ENCODE measurements at regions not wholly inside any gene's neighbourhood (a gene's known extent, or its start where the extent isn't known, plus 50 kb on each side); places are given as distances from the start of the nearest gene placed in this dataset.
"Not testable (repeated sequence)": the region's sequence is repeated elsewhere in the genome, so short reads cannot be mapped to it uniquely, and the experiment has no call there.

GRCh38 chr6:84596488-84596887 is 167.9 kb downstream of the TBX18 start:
- H3K4me3 ChIP-seq (ENCODE audit: low read depth, low read length) = no peak overlapping the region
- TF ChIP-seq, protein P1, sequence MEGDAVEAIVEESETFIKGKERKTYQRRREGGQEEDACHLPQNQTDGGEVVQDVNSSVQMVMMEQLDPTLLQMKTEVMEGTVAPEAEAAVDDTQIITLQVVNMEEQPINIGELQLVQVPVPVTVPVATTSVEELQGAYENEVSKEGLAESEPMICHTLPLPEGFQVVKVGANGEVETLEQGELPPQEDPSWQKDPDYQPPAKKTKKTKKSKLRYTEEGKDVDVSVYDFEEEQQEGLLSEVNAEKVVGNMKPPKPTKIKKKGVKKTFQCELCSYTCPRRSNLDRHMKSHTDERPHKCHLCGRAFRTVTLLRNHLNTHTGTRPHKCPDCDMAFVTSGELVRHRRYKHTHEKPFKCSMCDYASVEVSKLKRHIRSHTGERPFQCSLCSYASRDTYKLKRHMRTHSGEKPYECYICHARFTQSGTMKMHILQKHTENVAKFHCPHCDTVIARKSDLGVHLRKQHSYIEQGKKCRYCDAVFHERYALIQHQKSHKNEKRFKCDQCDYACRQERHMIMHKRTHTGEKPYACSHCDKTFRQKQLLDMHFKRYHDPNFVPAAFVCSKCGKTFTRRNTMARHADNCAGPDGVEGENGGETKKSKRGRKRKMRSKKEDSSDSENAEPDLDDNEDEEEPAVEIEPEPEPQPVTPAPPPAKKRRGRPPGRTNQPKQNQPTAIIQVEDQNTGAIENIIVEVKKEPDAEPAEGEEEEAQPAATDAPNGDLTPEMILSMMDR (IDR thresholded peaks at IDR 0.05; ENCODE audit: borderline replicate concordance, insufficient read depth, low read depth, low read length) = no peak

DNA sequence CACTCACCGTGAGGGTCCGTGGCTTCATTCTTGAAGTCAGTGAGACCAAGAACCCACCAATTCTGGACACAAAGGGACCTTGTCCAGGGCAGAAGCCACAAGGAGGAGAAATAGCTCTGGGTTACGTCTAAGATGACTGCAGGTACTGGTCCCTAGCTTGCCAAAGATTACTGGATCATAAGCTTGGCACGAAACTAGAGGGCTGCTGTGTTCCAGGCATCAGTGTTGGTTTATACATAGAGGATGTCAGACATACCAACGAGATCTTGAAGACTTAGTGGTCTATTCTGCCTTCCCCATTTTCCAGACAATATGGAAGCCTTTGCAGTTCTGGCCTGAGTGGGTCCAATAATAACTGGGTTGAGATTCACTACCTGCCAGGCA is 175.7 kb downstream of the TBX18 start:
- TF ChIP-seq, protein P1 (IDR thresholded peaks at IDR 0.05; ENCODE audit: borderline replicate concordance, insufficient read depth, low read depth, low read length) = no peak
- H3K4me3 ChIP-seq (ENCODE audit: low read depth, low read length) = no peak overlapping the region

DNA sequence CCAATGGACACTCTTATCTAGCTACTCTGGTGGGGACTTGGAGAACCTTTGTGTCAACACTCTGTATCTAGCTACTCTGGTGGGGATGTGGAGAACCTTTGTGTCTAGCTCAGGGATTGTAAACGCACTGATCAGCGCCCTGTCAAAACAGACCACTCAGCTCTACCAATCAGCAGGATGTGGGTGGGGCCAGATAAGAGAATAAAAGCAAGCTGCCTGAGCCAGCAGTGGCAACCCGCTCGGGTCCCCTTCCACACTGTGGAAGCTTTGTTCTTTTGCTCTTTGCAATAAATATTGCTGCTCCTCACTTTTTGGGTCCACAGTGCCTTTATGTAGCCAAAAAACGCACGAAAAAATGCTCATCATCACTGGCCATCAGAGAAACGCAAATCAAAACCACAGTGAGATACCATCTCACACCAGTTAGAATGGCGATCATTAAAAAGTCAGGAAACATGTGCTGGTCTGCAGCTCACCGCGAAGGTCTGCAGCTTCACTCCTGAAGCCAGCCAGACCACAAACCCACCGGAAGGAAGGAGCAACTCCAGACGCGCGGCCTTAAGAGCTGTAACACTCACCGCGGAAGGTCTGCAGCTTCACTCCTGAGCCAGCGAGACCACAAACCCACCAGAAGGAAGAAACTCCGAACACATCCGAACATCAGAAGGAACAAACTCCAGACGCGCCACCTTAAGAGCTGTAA is 176.3 kb downstream of the TBX18 start:
- not testable (repeated sequence) for H3K4me3 ChIP-seq (ENCODE audit: low read depth, low read length)

DNA sequence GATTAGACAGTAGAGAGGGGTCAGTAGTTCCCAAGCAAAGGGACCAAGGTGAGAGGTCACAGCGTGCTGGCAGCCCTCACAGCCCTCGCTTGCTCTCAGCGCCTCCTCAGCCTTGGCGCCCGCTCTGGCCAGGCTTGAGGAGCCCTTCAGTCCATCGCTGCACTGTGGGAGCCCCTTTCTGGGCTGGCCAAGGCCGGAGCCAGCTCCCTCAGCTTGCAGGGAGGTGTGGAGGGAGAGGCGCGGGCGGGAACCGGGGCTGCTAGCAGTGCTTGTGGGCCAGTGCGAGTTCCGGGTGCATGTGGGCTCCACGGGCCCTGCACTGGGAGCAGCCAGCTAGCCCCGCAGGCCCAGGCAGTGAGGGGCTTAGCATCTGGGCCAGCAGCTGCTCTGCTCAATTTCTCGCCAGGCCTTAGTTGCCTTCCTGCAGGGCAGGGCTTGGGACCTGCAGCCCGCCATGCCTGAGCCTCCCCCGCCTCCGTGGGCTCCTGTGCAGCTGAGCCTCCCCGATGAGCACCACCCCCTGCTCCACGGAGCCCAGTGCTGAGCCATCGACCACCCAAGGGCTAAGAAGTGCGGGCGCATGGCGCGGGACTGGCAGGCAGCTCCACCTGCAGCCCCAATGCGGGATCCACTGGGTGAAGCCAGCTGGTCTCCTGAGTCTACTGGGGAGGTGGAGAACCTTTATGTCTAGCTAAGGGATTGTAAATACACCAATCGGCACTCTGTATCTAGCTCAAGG is 177.0 kb downstream of the TBX18 start:
- not testable (repeated sequence) for H3K4me3 ChIP-seq (ENCODE audit: low read depth, low read length)

GRCh38 chr6:84583784-84584183 is 180.6 kb downstream of the TBX18 start:
- H3K4me3 ChIP-seq (ENCODE audit: low read depth, low read length) = no peak overlapping the region
- TF ChIP-seq, protein P1 (IDR thresholded peaks at IDR 0.05; ENCODE audit: borderline replicate concordance, insufficient read depth, low read depth, low read length) = no peak

DNA sequence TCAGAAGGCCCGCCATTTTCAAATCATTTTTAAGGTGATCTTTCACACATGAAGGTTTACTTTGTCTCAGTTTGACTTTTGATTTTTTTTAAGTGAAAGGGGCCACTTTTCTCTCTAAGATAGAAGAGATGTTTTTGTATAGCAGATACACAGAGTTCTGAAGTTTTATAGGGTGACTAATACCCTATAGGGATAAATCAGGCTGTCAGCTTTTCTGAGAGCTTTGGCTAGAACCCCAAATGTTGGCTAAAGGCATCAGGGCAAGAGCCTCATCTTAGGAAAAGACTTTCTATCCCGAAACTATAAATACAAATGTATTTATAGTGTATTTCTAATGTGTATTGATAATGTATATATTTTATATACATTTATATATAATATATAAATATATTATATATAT is 181.4 kb downstream of the TBX18 start:
- TF ChIP-seq, protein P1 (IDR thresholded peaks at IDR 0.05; ENCODE audit: borderline replicate concordance, insufficient read depth, low read depth, low read length) = no peak
- H3K4me3 ChIP-seq (ENCODE audit: low read depth, low read length) = no peak overlapping the region

- H3K4me3 ChIP-seq (ENCODE audit: low read depth, low read length) = no peak overlapping the region
- TF ChIP-seq, protein P1 (IDR thresholded peaks at IDR 0.05; ENCODE audit: borderline replicate concordance, insufficient read depth, low read depth, low read length) = no peak
These were observed 182.7 kb downstream of the TBX18 start for GRCh38 chr6:84581494-84582259.

GRCh38 chr6:84579404-84579803 is 185.0 kb downstream of the TBX18 start:
- TF ChIP-seq, protein P1 (IDR thresholded peaks at IDR 0.05; ENCODE audit: borderline replicate concordance, insufficient read depth, low read depth, low read length) = no peak
- no peak overlapping the region for H3K4me3 ChIP-seq (ENCODE audit: low read depth, low read length)
